ENCODE measurements at regions not wholly inside any gene's neighbourhood (a gene's known extent, or its start where the extent isn't known, plus 50 kb on each side); places are given as distances from the start of the nearest gene placed in this dataset.

GRCh38 chr3:8205881-8206280 lies 295.7 kb upstream of the LMCD1 start:
- no peak for DNase-seq

GRCh38 chr3:8206971-8207617 lies 294.5 kb upstream of the LMCD1 start:
- DNase-seq, result no peak

DNA sequence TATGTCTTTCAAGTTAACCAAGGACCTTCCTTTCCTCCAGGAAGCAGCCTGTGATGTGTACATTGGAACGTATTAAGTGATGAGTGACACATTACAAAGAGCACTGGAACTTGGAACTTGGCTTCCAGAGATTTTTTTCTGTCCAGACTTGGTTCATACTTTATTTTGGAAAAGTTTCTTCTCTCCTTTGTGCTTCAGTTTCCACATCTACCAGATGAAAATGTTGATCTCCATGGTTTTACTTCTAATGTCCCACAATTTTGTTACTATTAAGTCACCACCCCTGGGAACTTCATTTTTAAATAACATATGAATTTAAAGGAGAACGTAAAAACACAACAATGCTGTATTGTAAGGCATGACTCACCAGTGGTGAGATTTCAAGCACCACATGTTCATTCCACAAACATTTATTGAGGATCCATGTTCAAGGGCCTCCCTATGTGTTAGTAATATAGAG lies 290.7 kb upstream of the LMCD1 start:
- DNase-seq, result no peak

DNA sequence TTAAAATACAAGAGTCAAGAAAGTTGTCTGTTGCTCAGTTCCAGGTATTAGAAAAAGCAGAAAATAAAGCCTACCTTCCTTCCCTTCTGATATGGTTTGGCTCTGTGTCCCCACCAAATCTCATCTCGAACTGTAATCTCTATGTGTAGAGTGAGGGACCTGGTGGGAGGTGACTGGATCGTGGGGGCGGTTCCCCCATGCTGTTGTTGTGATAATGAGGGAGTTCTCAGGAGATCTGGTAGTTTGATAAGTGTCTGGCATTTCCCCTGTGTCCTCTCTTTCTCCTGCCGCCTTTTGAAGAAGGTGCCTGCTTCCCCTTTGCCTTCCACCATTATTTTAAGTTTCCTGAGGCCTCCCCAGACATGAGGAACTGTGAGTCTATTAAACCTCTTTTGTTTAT lies 288.8 kb upstream of the LMCD1 start:
- DNase-seq, result no peak

- DNase-seq, result no peak
Observed at GRCh38 chr3:8213286-8213685, 288.3 kb upstream of the LMCD1 start.

DNA sequence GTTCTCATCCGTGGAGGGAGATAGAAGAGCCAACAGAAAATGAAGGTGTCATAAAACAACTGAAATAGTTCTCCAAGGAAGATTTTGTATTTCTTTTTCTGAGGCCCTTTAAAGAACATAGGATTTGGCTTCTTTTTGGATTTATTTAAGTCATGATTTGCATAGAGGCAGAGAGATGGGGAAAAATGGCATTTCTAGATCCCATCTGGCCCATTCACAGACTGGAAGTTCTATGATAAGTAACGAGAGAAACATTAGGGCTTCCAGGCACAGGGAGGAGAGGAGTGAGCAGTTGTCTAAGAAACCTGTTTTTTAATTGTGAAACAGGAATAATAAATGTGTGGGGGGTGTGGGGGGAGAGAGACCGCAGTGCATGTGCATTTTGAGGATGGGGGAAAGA lies 285.8 kb upstream of the LMCD1 start:
- DNase-seq, result no peak

DNA sequence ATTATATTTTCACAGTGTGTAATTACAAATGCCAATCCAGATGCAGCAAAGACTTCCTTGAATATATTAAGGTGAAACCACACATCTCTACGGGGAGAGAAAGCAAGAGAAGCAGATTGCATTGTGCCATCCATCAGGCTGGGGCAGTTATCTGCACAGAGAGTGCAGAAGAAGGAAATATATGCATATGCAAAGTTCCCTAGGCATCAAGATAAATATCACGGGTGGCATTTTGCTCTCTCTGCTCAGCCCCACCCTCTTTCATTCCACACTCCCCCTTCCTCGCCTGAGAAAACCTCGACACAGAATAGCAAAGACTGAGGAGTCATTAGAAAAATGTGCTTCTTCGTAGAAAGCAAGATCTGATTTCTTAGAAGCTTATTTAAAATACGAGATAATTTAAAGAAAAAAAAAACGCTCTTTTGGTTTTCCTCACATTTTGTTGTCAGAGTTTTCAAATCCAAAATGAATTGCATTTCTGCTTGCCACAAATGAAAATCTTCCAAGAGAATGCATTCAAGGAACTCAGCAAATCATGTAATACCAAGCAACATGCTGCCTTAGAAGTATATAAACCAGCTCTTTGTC lies 283.2 kb upstream of the LMCD1 start:
- no peak for DNase-seq

GRCh38 chr3:8220291-8220690 lies 281.3 kb upstream of the LMCD1 start:
- DNase-seq, result no peak

- DNase-seq, result no peak
Observed at GRCh38 chr3:8223766-8224165, 277.9 kb upstream of the LMCD1 start.

- no peak for DNase-seq
Observed at GRCh38 chr3:8224941-8225340, 276.7 kb upstream of the LMCD1 start.

- no peak for DNase-seq
Observed at GRCh38 chr3:8233938-8234337, 267.7 kb upstream of the LMCD1 start.

DNA sequence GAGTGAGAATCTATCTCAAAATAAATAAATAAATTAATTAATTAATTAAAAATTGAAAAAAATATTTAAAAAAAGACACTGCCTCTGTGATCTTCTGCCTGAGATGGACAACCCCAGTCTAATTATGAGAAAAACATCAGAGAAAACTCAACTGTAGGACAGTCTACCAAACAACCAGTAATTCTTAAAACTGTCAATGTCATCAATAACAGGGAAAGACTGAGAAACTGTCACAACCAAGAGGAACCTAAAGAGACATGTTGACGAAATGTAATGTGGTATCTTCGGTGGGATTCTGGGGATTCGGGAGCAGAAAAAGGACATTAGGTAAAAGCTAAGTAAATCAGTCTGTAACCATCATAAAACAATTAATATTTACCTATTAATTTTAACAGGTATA lies 265.4 kb upstream of the LMCD1 start:
- no peak for DNase-seq

- DNase-seq, result no peak
Observed at GRCh38 chr3:8237893-8238292, 263.7 kb upstream of the LMCD1 start.

DNA sequence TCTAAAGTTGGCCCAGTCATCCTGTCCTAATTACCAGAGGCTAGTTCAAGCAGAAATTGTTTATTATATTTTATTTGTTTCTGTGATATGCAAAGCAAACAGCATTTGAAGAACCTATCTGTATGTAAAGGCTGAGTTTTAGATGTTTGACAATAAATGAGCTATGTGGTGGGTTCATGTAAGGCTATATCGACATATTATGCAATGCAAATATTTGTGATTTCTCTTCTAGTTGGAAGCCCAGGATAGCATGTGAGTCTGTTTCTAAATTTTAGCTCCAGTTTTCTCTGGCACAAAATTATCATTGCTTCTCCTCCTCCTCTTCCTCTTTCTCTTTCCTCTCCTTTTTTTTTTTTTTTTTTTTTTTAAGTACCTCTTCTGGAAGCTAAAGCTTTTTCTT lies 263.2 kb upstream of the LMCD1 start:
- no peak for DNase-seq

DNA sequence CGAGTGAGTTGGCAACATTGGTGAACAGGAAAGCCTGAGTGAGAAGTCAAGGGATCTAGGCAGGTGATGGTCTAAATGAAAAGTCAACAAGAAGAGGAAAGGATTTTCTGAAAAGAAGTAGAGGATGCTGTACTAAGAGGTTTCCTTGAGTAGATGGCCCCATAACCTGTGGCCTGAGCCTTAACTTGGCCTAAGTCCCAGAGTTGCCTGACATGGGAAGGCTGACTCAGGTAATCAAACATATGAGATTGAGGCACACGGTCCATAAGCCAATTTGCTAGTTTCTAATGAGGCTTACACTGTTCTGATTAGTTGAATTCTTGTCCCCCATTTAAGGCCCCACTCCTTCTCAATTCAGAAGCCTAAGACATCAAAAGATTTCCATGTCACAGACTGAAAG lies 262.5 kb upstream of the LMCD1 start:
- no peak for DNase-seq

- peak; percentile 1 to 8 for DNase-seq
Observed at GRCh38 chr3:8239718-8240695, 261.6 kb upstream of the LMCD1 start.

DNA sequence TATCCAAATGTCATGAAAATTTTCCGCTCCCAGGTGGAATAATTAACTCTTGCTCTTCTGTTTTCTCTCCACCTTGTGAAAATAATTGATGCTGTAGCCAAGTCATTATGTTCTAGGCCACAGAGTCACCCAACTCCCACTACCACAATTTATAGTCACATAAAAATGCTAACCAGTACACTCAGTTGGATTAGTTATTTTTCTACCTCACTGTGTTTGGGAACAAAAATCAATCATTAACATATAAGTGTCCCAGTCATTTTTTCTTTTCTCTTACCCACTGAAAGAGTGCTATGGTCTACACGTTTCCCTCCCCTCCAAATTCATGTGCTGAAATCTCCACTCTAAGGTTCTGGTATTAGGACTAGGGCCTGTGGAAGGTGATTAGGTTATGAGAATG lies 255.6 kb upstream of the LMCD1 start:
- no peak for DNase-seq

DNA sequence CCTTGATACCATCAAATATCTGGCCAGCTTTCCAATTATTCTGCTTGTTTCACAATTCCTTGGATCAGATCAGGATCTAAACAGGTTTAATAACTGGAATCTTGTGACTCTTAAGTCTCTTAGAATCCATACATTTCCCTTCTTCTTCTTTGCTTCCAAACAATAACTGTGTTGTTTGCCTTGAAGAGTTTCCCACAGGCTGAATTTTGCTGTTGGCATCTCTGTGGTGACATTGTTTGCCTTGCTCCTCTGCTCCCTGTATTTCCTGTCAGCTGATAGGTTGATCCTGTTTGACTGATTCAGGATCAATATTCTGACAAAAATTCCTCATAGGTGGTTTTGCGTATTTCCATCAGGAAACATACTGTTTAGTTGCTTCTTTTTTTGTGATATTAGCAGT lies 248.4 kb upstream of the LMCD1 start:
- DNase-seq, result no peak

DNA sequence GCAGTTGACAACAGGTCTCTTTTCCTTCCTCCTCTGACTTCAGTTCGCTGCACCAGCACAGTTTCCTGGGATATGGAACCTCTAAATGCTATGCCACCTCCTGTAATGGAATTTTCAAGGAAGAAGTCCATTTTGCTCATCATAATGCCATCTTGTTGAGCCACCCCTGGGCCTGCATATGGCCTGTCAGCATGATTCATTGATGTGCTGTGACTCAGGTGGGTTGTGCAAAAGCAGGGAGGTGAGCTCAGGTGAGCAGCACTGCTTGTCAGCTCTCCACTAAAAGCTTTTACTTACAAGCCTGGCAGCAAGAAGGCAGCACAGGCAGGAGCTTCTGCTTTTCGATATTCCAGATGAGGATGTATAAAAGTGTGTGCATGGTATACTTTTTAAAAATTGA lies 247.1 kb upstream of the LMCD1 start:
- DNase-seq, result no peak

- DNase-seq, result no peak
Observed at GRCh38 chr3:8255725-8256124, 245.9 kb upstream of the LMCD1 start.

GRCh38 chr3:8256441-8257071 lies 245.1 kb upstream of the LMCD1 start:
- no peak for DNase-seq

DNA sequence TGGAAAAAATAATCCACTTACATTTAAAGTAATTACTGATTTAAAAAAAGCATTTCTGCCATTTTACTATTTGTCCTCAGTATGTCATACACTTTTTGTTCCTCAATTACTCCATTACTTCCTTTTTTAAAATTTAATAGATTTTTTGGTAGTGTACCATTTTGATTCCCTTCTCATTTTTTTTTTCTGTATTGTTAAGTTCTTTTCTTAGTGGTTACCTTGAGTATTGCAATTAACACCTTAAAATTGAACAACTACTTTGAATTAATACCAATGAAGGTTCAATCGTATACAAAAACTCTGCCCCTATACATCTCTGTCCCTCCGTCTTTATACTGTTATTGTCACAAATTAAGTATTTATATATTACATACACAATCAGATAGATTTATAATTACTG lies 240.6 kb upstream of the LMCD1 start:
- no peak for DNase-seq

- no peak for DNase-seq
Observed at GRCh38 chr3:8266730-8267131, 234.9 kb upstream of the LMCD1 start.
